ENCODE measurements at regions not wholly inside any gene's neighbourhood (a gene's known extent, or its start where the extent isn't known, plus 50 kb on each side); places are given as distances from the start of the nearest gene placed in this dataset.
A peak's percentile ranks its signal among the peaks of the same experiment; 100 is the strongest.

GRCh38 chr3:168622795-168623194 is 527.1 kb upstream of the GOLIM4 start:
- DNase-seq, result no peak
- no peak overlapping the region for H3K27ac ChIP-seq (ENCODE audit: low read length)
- H3K79me2 ChIP-seq (ENCODE audit: low read length), result no peaks in the 10 kb centered on the region
- no peak overlapping the region for H2AFZ ChIP-seq (ENCODE audit: low read length)
- TF ChIP-seq EZH2 (optimal IDR thresholded peaks at IDR 0.05; ENCODE audit: low read depth, low read length) (no peak), EZH2phosphoT487 (IDR thresholded peaks at IDR 0.05; ENCODE audit: low read length) (no peak), CTCF (IDR thresholded peaks at IDR 0.05; ENCODE audit: low read length) (no peak)
- H3K4me1 ChIP-seq (ENCODE audit: low read length), result peaks cover 5% of the 10 kb centered on the region
- H3K27me3 ChIP-seq (replicated peaks; ENCODE audit: insufficient read depth, low read length), result no peaks in the 10 kb centered on the region
- H3K9me2 ChIP-seq (replicated peaks; ENCODE audit: insufficient read depth, low read length), result no peaks in the 10 kb centered on the region
- H3K4me3 ChIP-seq (ENCODE audit: low read length), result no peak overlapping the region
- H4K20me1 ChIP-seq (ENCODE audit: insufficient read depth, low read length), result no peaks in the 10 kb centered on the region
- no peak overlapping the region for H3K9ac ChIP-seq (ENCODE audit: low read length)
- H3K4me2 ChIP-seq (ENCODE audit: low read depth, low read length), result no peak overlapping the region
- H3K9me3 ChIP-seq (replicated peaks; ENCODE audit: insufficient read depth, low read length), result no peaks in the 10 kb centered on the region
- H3K36me3 ChIP-seq (replicated peaks; ENCODE audit: insufficient read depth, low read length), result no peaks in the 10 kb centered on the region
- no peaks in the 10 kb centered on the region for H3F3A ChIP-seq (ENCODE audit: insufficient read depth, low read length)

- peak; percentile 46 for DNase-seq
- H3K9ac ChIP-seq (ENCODE audit: low read length), result no peak overlapping the region
These were observed 525.1 kb upstream of the GOLIM4 start for GRCh38 chr3:168620854-168621253.

DNA sequence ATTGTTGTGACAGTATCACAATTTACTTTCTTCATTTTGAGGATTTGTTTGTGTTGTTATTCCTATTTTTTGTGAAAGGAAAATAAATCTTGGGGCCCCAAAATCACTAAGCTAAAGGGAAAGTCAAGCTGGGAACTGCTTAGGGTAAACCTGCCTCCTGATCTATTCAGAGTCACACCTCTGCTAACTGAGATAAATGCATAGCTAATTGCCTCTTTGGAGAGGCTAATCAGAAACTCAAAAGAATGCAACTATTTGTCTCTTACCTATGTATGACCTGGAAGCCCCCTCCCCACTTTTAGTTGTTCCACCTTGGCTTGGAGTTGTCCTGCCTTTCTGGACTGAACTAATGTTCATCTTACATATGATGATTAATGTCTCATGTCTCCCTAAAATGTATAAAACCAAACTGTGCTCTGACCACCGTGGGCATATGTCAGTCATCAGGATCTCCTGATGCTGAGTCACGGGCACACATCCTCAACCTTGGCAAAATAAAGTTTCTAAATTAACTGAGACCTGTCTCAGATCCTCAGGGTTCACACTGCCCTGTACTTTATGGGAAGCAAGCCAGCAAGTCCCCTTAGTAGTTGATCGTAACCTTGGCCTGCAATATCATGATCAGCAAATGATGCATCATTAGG is 523.2 kb upstream of the GOLIM4 start:
- Histone ChIP-seq H3K9me2 (replicated peaks; ENCODE audit: insufficient read depth, low read length) (no peaks in the 10 kb centered on the region), H3K27ac (ENCODE audit: low read length) (no peak overlapping the region), H3K9ac (ENCODE audit: low read length) (no peak overlapping the region), H3K4me3 (ENCODE audit: low read length) (no peak overlapping the region), H3K4me2 (ENCODE audit: low read depth, low read length) (no peak overlapping the region), H3K27me3 (replicated peaks; ENCODE audit: insufficient read depth, low read length) (no peaks in the 10 kb centered on the region), H4K20me1 (ENCODE audit: insufficient read depth, low read length) (no peaks in the 10 kb centered on the region), H3K36me3 (replicated peaks; ENCODE audit: insufficient read depth, low read length) (no peaks in the 10 kb centered on the region), H3K9me3 (replicated peaks; ENCODE audit: insufficient read depth, low read length) (no peaks in the 10 kb centered on the region), H3F3A (ENCODE audit: insufficient read depth, low read length) (no peaks in the 10 kb centered on the region), H3K4me1 (ENCODE audit: low read length) (peaks cover 16% of the 10 kb centered on the region), H3K79me2 (ENCODE audit: low read length) (no peaks in the 10 kb centered on the region), H2AFZ (ENCODE audit: low read length) (no peak overlapping the region)
- no peak for TF ChIP-seq CTCF (IDR thresholded peaks at IDR 0.05; ENCODE audit: low read length)
- TF ChIP-seq EZH2 (optimal IDR thresholded peaks at IDR 0.05; ENCODE audit: low read depth, low read length), result no peak
- TF ChIP-seq EZH2phosphoT487 (IDR thresholded peaks at IDR 0.05; ENCODE audit: low read length), result no peak
- DNase-seq, result no peak

More at GRCh38 chr3:168620854-168621253, 525.1 kb upstream of the GOLIM4 start:
- no peak overlapping the region for H3K27ac ChIP-seq (ENCODE audit: low read length)
- no peaks in the 10 kb centered on the region for H3K27me3 ChIP-seq (replicated peaks; ENCODE audit: insufficient read depth, low read length)
- H3K9me3 ChIP-seq (replicated peaks; ENCODE audit: insufficient read depth, low read length), result no peaks in the 10 kb centered on the region
- H3K79me2 ChIP-seq (ENCODE audit: low read length), result no peaks in the 10 kb centered on the region
- H2AFZ ChIP-seq (ENCODE audit: low read length), result no peak overlapping the region
- H3K36me3 ChIP-seq (replicated peaks; ENCODE audit: insufficient read depth, low read length), result no peaks in the 10 kb centered on the region
- H3K4me2 ChIP-seq (ENCODE audit: low read depth, low read length), result no peak overlapping the region
- no peaks in the 10 kb centered on the region for H3K9me2 ChIP-seq (replicated peaks; ENCODE audit: insufficient read depth, low read length)
- no peaks in the 10 kb centered on the region for H4K20me1 ChIP-seq (ENCODE audit: insufficient read depth, low read length)
- no peaks in the 10 kb centered on the region for H3F3A ChIP-seq (ENCODE audit: insufficient read depth, low read length)
- TF ChIP-seq EZH2 (optimal IDR thresholded peaks at IDR 0.05; ENCODE audit: low read depth, low read length) (no peak), CTCF (IDR thresholded peaks at IDR 0.05; ENCODE audit: low read length) (peak; percentile 73)
- H3K4me3 ChIP-seq (ENCODE audit: low read length), result no peak overlapping the region
- H3K4me1 ChIP-seq (ENCODE audit: low read length), result peaks cover 16% of the 10 kb centered on the region

Data from MM.1S (cell line).